CD14-positive monocyte (primary cell): ENCODE measurements at regions not wholly inside any gene's neighbourhood (a gene's known extent, or its start where the extent isn't known, plus 50 kb on each side); places are given as distances from the start of the nearest gene placed in this dataset.

ENCODE experiments used
- DNase-seq, 3 donors: peaks; one replicate each; pipeline ENCODE4 v3.0.0-alpha.2; 2011 to 2022
- H2AFZ ChIP-seq: 2 replicates; pipeline ENCODE4 v1.6.0; 2012; ENCODE audit warnings: mild to moderate bottlenecking, low read depth, low read length, inconsistent platforms; ENCODE audit not compliant: insufficient read depth, poor library complexity, severe bottlenecking
- H3K27ac ChIP-seq, 2 donors: 1 replicate in 1 of 2; 2 replicates in 1 of 2; pipeline ENCODE4 v1.5.1; 2012 to 2013; ENCODE audit warnings: low read length in 2 of 2, control low read depth in 1 of 2, inconsistent platforms in 1 of 2, low read depth in 1 of 2, mild to moderate bottlenecking in 1 of 2
- H3K27me3 ChIP-seq, 2 donors: one replicate each; pipeline versions ENCODE4 v1.6.0 to v1.6.1; 2011 to 2013; ENCODE audit warnings: low read length in 2 of 2; ENCODE audit not compliant: control insufficient read depth in 2 of 2, insufficient read depth in 2 of 2
- H3K36me3 ChIP-seq, 2 donors: replicated peaks in 1 of 2; 1 replicate in 1 of 2; 2 replicates in 1 of 2; pipeline versions ENCODE4 v1.5.1 to v1.6.1; 2012 to 2013; ENCODE audit warnings: low read length in 2 of 2, control low read depth in 1 of 2, inconsistent platforms in 1 of 2, mild to moderate bottlenecking in 1 of 2; ENCODE audit not compliant: insufficient read depth in 2 of 2, control insufficient read depth in 1 of 2
- H3K4me1 ChIP-seq, 2 donors: 1 replicate in 1 of 2; 2 replicates in 1 of 2; pipeline versions ENCODE4 v1.5.1 to v1.6.1; 2012 to 2013; ENCODE audit warnings: low read length in 2 of 2, control low read depth in 1 of 2, inconsistent platforms in 1 of 2, mild to moderate bottlenecking in 1 of 2, moderate library complexity in 1 of 2; ENCODE audit not compliant: insufficient read depth in 2 of 2, control insufficient read depth in 1 of 2
- H3K4me2 ChIP-seq: replicated peaks from 2 replicates; pipeline ENCODE3; 2012; ENCODE audit warnings: low read length, moderate library complexity, mild to moderate bottlenecking; ENCODE audit not compliant: poor library complexity, severe bottlenecking; ENCODE audit errors: extremely low read depth
- H3K4me3 ChIP-seq, 3 experiments: fragments of 200-600 bp in 1 of 3; sonication (generic) in 1 of 3; replicated peaks in 1 of 3; 1 replicate in 2 of 3; 2 replicates in 1 of 3; pipeline ENCODE4 v1.5.1; 2011 to 2013; ENCODE audit warnings: low read length in 3 of 3, mild to moderate bottlenecking in 3 of 3, control low read depth in 2 of 3, low read depth in 2 of 3, inconsistent platforms in 1 of 3, moderate library complexity in 1 of 3
- H3K79me2 ChIP-seq: 2 replicates; pipeline ENCODE4 v1.6.0; 2012; ENCODE audit warnings: mild to moderate bottlenecking, control low read depth, inconsistent platforms, low read length, moderate library complexity; ENCODE audit not compliant: insufficient read depth
- H3K9ac ChIP-seq: 2 replicates; pipeline ENCODE4 v1.6.0; 2017; ENCODE audit warnings: low read length, mild to moderate bottlenecking; ENCODE audit not compliant: insufficient read depth, poor library complexity, severe bottlenecking
- H3K9me3 ChIP-seq, 2 donors: replicated peaks in 1 of 2; 1 replicate in 1 of 2; 2 replicates in 1 of 2; pipeline versions ENCODE4 v1.5.1 to v1.6.1; 2012 to 2013; ENCODE audit warnings: low read length in 2 of 2, control low read depth in 1 of 2; ENCODE audit not compliant: control insufficient read depth in 1 of 2, insufficient read depth in 1 of 2
- H4K20me1 ChIP-seq: 2 replicates; pipeline ENCODE4 v1.6.0; 2012; ENCODE audit warnings: mild to moderate bottlenecking, low read length, control low read depth, moderate library complexity; ENCODE audit not compliant: insufficient read depth
- H3K27ac Mint-ChIP-seq, 7 donors: one replicate each; pipeline ENCODE4 v1.8.0; 2020; ENCODE audit warnings: mild to moderate bottlenecking in 7 of 7, mixed read lengths in 7 of 7, moderate library complexity in 6 of 7, inconsistent platforms in 2 of 7
- H3K27me3 Mint-ChIP-seq, 3 donors: one replicate each; pipeline ENCODE4 v1.8.0; 2021 to 2022; ENCODE audit warnings: low read depth in 3 of 3, mild to moderate bottlenecking in 3 of 3, mixed read lengths in 3 of 3, moderate library complexity in 3 of 3, inconsistent platforms in 1 of 3
- H3K36me3 Mint-ChIP-seq, 2 donors: one replicate each; pipeline ENCODE4 v1.8.0; 2020; ENCODE audit warnings: mixed read lengths in 2 of 2, inconsistent platforms in 1 of 2, mild to moderate bottlenecking in 1 of 2
- H3K4me1 Mint-ChIP-seq: one replicate; pipeline ENCODE4 v1.8.0; 2020; ENCODE audit warnings: mild to moderate bottlenecking, mixed read lengths
- H3K4me3 Mint-ChIP-seq, 2 donors: one replicate each; pipeline ENCODE4 v1.8.0; 2020; ENCODE audit warnings: mild to moderate bottlenecking in 2 of 2, mixed read lengths in 2 of 2, moderate library complexity in 1 of 2
- H3K9me3 Mint-ChIP-seq, 7 donors: one replicate each; pipeline ENCODE4 v1.8.0; 2020 to 2022; ENCODE audit warnings: mixed read lengths in 7 of 7, mild to moderate bottlenecking in 6 of 7, moderate library complexity in 6 of 7, inconsistent platforms in 2 of 7
- intact Hi-C, 2 donors: fragments of 100-400 bp; cut with micrococcal nuclease; formaldehyde crosslinking; loops; one replicate each; pipeline versions ENCODE4 v1.15.0 to v1.15.1; 2023
- TF ChIP-seq, protein P1 (sequence below): fragments of 200-600 bp; IDR thresholded peaks from one replicate; pipeline ENCODE4 v1.8.0; 2022; ENCODE audit warnings: antibody characterized with exemption, mild to moderate bottlenecking

DNA sequence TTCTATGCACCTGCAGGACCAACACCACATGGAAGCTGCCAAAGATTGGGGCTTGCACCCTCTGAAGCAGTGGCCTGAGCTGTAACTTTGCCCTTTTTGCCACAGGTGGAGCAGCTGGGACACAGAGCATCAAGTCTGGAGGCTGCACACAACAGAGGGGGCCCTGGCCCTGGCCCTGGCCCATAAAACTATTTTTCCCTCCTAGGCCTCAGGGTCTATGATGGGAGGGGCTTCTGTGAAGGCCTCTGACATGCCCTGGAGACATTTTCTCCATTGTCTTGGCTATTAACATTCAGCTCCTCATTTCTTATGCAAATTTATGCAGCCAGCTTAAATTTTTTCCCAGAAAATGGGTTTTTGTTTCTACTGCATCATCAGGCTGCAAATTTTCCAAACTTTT, 335.5 kb downstream of the ARPP21 start:
- Mint-ChIP-seq H3K36me3 (no peaks in the 10 kb centered on the region), H3K9me3 (peaks cover 0 to 2% (median 0%) of the 10 kb centered on the region in 7 donors), H3K4me3 (no peak overlapping the region), H3K27me3 (no peaks in the 10 kb centered on the region), H3K4me1 (no peaks in the 10 kb centered on the region), H3K27ac (no peak overlapping the region)
- TF ChIP-seq, protein P1, sequence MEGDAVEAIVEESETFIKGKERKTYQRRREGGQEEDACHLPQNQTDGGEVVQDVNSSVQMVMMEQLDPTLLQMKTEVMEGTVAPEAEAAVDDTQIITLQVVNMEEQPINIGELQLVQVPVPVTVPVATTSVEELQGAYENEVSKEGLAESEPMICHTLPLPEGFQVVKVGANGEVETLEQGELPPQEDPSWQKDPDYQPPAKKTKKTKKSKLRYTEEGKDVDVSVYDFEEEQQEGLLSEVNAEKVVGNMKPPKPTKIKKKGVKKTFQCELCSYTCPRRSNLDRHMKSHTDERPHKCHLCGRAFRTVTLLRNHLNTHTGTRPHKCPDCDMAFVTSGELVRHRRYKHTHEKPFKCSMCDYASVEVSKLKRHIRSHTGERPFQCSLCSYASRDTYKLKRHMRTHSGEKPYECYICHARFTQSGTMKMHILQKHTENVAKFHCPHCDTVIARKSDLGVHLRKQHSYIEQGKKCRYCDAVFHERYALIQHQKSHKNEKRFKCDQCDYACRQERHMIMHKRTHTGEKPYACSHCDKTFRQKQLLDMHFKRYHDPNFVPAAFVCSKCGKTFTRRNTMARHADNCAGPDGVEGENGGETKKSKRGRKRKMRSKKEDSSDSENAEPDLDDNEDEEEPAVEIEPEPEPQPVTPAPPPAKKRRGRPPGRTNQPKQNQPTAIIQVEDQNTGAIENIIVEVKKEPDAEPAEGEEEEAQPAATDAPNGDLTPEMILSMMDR: no peak
- Histone ChIP-seq H3K27me3 (no peaks in the 10 kb centered on the region), H3K4me3 (no peak overlapping the region), H2AFZ (no peak overlapping the region), H3K79me2 (no peaks in the 10 kb centered on the region), H3K4me2 (no peak overlapping the region), H3K9ac (no peak overlapping the region), H3K4me1 (no peaks in the 10 kb centered on the region), H4K20me1 (no peaks in the 10 kb centered on the region), H3K36me3 (no peaks in the 10 kb centered on the region), H3K9me3 (no peaks in the 10 kb centered on the region), H3K27ac (no peak overlapping the region)
- DNase-seq: no peak
- intact Hi-C loops: no loop called here

DNA sequence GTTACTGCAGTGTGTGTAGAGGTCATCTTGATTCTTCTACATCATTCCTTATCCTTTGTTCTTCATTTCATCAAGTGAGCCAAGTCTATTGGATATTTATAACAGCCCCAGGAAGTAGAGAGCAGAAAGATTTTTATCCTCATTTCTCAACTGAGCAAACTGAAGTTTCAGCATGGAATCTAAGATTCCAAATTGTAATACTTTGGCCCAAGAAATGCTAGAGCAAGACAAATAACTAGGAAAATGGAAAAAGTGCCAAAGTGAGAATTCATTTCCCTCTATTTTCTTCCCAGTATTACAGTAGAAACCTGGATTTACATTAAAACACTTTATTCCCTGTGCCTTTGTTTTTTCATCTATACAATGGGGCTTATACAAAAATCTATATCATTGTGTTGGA, 346.8 kb downstream of the ARPP21 start:
- intact Hi-C loops: no loop called here
- no peaks in the 10 kb centered on the region for H3K9me3 ChIP-seq
- no peak overlapping the region for H2AFZ ChIP-seq
- H3K4me2 ChIP-seq: no peak overlapping the region
- TF ChIP-seq, protein P1: no peak
- H3K36me3 ChIP-seq: no peaks in the 10 kb centered on the region
- no peak overlapping the region for H3K4me3 ChIP-seq
- H3K79me2 ChIP-seq: no peaks in the 10 kb centered on the region
- Mint-ChIP-seq H3K4me3 (no peak overlapping the region), H3K27ac (no peak overlapping the region), H3K9me3 (peaks cover 0 to 2% (median 0%) of the 10 kb centered on the region in 7 donors), H3K27me3 (no peaks in the 10 kb centered on the region), H3K4me1 (no peaks in the 10 kb centered on the region), H3K36me3 (no peaks in the 10 kb centered on the region)
- no peak overlapping the region for H3K27ac ChIP-seq
- no peaks in the 10 kb centered on the region for H3K4me1 ChIP-seq
- no peaks in the 10 kb centered on the region for H4K20me1 ChIP-seq
- no peaks in the 10 kb centered on the region for H3K27me3 ChIP-seq
- no peak for DNase-seq
- no peak overlapping the region for H3K9ac ChIP-seq
